ENCODE measurements at regions not wholly inside any gene's neighbourhood (a gene's known extent, or its start where the extent isn't known, plus 50 kb on each side); places are given as distances from the start of the nearest gene placed in this dataset.

DNA sequence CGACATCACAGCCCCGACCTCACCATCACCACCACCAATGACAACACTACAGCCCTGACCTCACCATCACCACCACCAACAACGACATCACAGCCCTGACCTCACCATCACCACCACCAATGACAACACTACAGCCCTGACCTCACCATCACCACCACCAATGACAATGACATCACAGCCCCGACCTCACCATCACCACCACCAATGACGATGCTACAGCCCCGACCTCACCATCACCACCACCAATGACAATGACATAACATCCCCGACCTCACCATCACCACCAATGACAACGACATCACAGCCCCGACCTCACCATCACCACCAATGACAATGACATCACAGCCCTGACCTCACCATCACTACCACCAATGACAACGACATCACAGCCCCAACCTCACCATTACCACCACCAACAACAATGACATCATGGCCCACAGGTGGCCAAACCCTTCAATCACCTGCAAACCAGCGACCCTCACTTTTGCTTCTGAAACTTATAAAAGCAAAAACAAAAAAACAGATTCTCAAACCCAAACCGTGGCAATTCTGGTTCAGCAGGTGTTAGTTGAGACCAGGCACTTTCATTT lies 70.7 kb upstream of the TMEM18 start:
- Mint-ChIP-seq H3K4me1 (no peaks in the 10 kb centered on the region), H3K4me3 (no peak overlapping the region), H3K36me3 (ENCODE audit: low read depth) (peaks cover 14% of the 10 kb centered on the region), H3K9me3 (peaks cover 2% of the 10 kb centered on the region), H3K27ac (no peak overlapping the region), H3K27me3 (ENCODE audit: insufficient read depth) (no peaks in the 10 kb centered on the region)
- no peaks in the 10 kb centered on the region for H3K36me3 ChIP-seq (ENCODE audit: control insufficient read depth, insufficient read depth, low read length)
- no peaks in the 10 kb centered on the region for H3K9me3 ChIP-seq (ENCODE audit: control insufficient read depth, low read length)
- TF ChIP-seq, protein P1, sequence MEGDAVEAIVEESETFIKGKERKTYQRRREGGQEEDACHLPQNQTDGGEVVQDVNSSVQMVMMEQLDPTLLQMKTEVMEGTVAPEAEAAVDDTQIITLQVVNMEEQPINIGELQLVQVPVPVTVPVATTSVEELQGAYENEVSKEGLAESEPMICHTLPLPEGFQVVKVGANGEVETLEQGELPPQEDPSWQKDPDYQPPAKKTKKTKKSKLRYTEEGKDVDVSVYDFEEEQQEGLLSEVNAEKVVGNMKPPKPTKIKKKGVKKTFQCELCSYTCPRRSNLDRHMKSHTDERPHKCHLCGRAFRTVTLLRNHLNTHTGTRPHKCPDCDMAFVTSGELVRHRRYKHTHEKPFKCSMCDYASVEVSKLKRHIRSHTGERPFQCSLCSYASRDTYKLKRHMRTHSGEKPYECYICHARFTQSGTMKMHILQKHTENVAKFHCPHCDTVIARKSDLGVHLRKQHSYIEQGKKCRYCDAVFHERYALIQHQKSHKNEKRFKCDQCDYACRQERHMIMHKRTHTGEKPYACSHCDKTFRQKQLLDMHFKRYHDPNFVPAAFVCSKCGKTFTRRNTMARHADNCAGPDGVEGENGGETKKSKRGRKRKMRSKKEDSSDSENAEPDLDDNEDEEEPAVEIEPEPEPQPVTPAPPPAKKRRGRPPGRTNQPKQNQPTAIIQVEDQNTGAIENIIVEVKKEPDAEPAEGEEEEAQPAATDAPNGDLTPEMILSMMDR (conservative IDR thresholded peaks at IDR 0.05), result no peak
- no peak for DNase-seq
- no peak overlapping the region for H3K27ac ChIP-seq (ENCODE audit: low read depth, low read length)
- no peak overlapping the region for H3K9ac ChIP-seq (ENCODE audit: extremely low read depth, low read length, poor library complexity, severe bottlenecking)
- WGBS, 2 experiments (ENCODE audit: insufficient coverage in 1 of 2, insufficient read length in 1 of 2), result 91 to 100% methylated on average over 2 to 12 of the region's 12 CpGs
- no peaks in the 10 kb centered on the region for H3K27me3 ChIP-seq (ENCODE audit: control insufficient read depth, insufficient read depth, low read length, poor library complexity, severe bottlenecking)
- no peak overlapping the region for H3K4me3 ChIP-seq (ENCODE audit: low read length)
- no peaks in the 10 kb centered on the region for H3K4me1 ChIP-seq (ENCODE audit: control insufficient read depth, insufficient read depth, low read length)

DNA sequence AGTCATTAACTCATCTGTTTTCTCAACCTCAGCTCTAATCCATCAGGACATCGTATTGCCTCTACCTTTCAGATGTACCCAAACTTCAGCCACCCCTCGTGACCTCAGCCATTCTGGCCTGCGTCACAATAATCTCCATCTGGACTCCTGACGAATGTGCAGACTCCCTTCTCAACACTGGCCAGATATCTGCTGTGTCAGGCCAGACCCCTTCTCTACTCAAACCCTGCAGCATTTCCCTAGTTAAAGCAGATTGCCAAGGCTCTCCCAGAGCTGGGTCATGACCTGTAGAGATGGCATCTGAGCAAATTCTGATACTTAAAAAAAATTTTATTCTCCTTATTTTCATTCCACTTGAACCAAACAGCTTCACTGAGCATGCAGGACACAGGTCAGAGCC lies 69.5 kb upstream of the TMEM18 start:
- DNase-seq, result no peak
- Histone ChIP-seq H3K9me3 (ENCODE audit: control insufficient read depth, low read length) (no peaks in the 10 kb centered on the region), H3K4me1 (ENCODE audit: control insufficient read depth, insufficient read depth, low read length) (no peaks in the 10 kb centered on the region), H3K36me3 (ENCODE audit: control insufficient read depth, insufficient read depth, low read length) (no peaks in the 10 kb centered on the region), H3K27me3 (ENCODE audit: control insufficient read depth, insufficient read depth, low read length, poor library complexity, severe bottlenecking) (no peaks in the 10 kb centered on the region), H3K4me3 (ENCODE audit: low read length) (no peak overlapping the region), H3K27ac (ENCODE audit: low read depth, low read length) (no peak overlapping the region), H3K9ac (ENCODE audit: extremely low read depth, low read length, poor library complexity, severe bottlenecking) (no peak overlapping the region)
- 90 to 95% methylated on average over 4 of the region's 4 CpGs for WGBS, 2 experiments (ENCODE audit: insufficient coverage in 1 of 2, insufficient read length in 1 of 2)
- Mint-ChIP-seq H3K36me3 (ENCODE audit: low read depth) (peaks cover 14% of the 10 kb centered on the region), H3K4me3 (no peak overlapping the region), H3K27ac (no peak overlapping the region), H3K27me3 (ENCODE audit: insufficient read depth) (peaks cover 7% of the 10 kb centered on the region), H3K9me3 (peaks cover 2% of the 10 kb centered on the region), H3K4me1 (peaks cover 5% of the 10 kb centered on the region)
- TF ChIP-seq, protein P1 (conservative IDR thresholded peaks at IDR 0.05), result no peak

DNA sequence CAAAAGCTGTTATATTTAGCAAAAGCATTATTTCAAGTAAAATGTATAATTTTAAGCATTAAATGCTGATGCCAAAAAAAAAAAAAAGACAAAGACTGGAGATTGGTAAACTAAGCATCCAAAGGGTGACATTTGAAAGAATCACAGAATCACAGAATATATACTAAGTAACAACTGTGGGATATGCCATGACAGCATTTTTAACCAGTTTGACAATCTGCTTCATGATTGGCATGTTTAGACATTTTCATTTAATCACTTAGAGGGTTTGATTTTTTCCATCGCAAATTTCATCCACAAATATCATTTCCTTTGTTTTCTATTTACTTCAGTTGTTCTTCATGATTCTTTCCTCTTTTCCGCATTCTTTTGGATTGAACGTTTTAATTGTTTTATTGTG lies 66.9 kb upstream of the TMEM18 start:
- H3K9me3 Mint-ChIP-seq, result peaks cover 2% of the 10 kb centered on the region
- H3K36me3 Mint-ChIP-seq (ENCODE audit: low read depth), result peaks cover 14% of the 10 kb centered on the region

More for the DNA sequence above, 66.9 kb upstream of the TMEM18 start:
- no peak overlapping the region for H3K27ac Mint-ChIP-seq
- 90 to 100% methylated on average over 1 to 3 of the region's 3 CpGs for WGBS, 2 experiments (ENCODE audit: insufficient coverage in 1 of 2, insufficient read length in 1 of 2)
- Histone ChIP-seq H3K9ac (ENCODE audit: extremely low read depth, low read length, poor library complexity, severe bottlenecking) (no peak overlapping the region), H3K27ac (ENCODE audit: low read depth, low read length) (no peak overlapping the region), H3K9me3 (ENCODE audit: control insufficient read depth, low read length) (no peaks in the 10 kb centered on the region), H3K4me3 (ENCODE audit: low read length) (no peak overlapping the region), H3K36me3 (ENCODE audit: control insufficient read depth, insufficient read depth, low read length) (no peaks in the 10 kb centered on the region), H3K4me1 (ENCODE audit: control insufficient read depth, insufficient read depth, low read length) (no peaks in the 10 kb centered on the region), H3K27me3 (ENCODE audit: control insufficient read depth, insufficient read depth, low read length, poor library complexity, severe bottlenecking) (no peaks in the 10 kb centered on the region)
- H3K4me1 Mint-ChIP-seq, result peaks cover 13% of the 10 kb centered on the region
- H3K4me3 Mint-ChIP-seq, result no peak overlapping the region
- H3K27me3 Mint-ChIP-seq (ENCODE audit: insufficient read depth), result peaks cover 7% of the 10 kb centered on the region
- DNase-seq, result no peak
- TF ChIP-seq, protein P1 (conservative IDR thresholded peaks at IDR 0.05), result no peak

Measured in endodermal cell (in vitro differentiated cells).